Activated T-cell treated with anti-CD3 and anti-CD28 coated beads, Interleukin-2, amount 50 U/mL, for 48 hours (primary cell): ENCODE measurements at regions not wholly inside any gene's neighbourhood (a gene's known extent, or its start where the extent isn't known, plus 50 kb on each side); places are given as distances from the start of the nearest gene placed in this dataset.
"Not testable (repeated sequence)": the region's sequence is repeated elsewhere in the genome, so short reads cannot be mapped to it uniquely, and the experiment has no call there.

Source experiments
- DNase-seq, 2 experiments: peaks; one replicate each; pipeline ENCODE4 v3.0.0-alpha.2; 2020

- DNase-seq = not testable (repeated sequence)
Observed at GRCh38 chrX:107296184-107296583, 89.8 kb downstream of the DNAAF6 start.

- DNase-seq = no peak
Observed at GRCh38 chrX:107298276-107298675, 91.9 kb downstream of the DNAAF6 start.

GRCh38 chrX:107301253-107301652, 94.8 kb downstream of the DNAAF6 start:
- DNase-seq = no peak

- DNase-seq = no peak
Observed at GRCh38 chrX:107304141-107304540, 97.7 kb downstream of the DNAAF6 start.

GRCh38 chrX:107323786-107324492, 117.5 kb downstream of the DNAAF6 start:
- no peak for DNase-seq

- DNase-seq = peak; percentile 24 to 29
Observed at GRCh38 chrX:107324493-107325310, 118.3 kb downstream of the DNAAF6 start.

GRCh38 chrX:107325467-107325866, 119.1 kb downstream of the DNAAF6 start:
- no peak for DNase-seq

GRCh38 chrX:107348051-107348450, 101.4 kb upstream of the FRMPD3 start:
- DNase-seq = no peak

- no peak for DNase-seq
Observed at GRCh38 chrX:107348990-107349389, 100.5 kb upstream of the FRMPD3 start.

- no peak for DNase-seq
Observed at GRCh38 chrX:107355533-107355932, 93.9 kb upstream of the FRMPD3 start.

GRCh38 chrX:107360788-107361360, 88.6 kb upstream of the FRMPD3 start:
- DNase-seq = no peak

GRCh38 chrX:107370185-107370584, 79.3 kb upstream of the FRMPD3 start:
- not testable (repeated sequence) for DNase-seq

- no peak for DNase-seq
Observed at GRCh38 chrX:107374132-107374531, 75.3 kb upstream of the FRMPD3 start.

GRCh38 chrX:107374831-107375230, 74.6 kb upstream of the FRMPD3 start:
- no peak for DNase-seq

- DNase-seq = not testable (repeated sequence)
Observed at GRCh38 chrX:107376186-107376585, 73.3 kb upstream of the FRMPD3 start.

GRCh38 chrX:107384397-107385105, 64.9 kb upstream of the FRMPD3 start:
- no peak for DNase-seq

- no peak for DNase-seq
Observed at GRCh38 chrX:107389726-107390125, 59.7 kb upstream of the FRMPD3 start.

- DNase-seq = not testable (repeated sequence)
Observed at GRCh38 chrX:107393656-107394055, 55.8 kb upstream of the FRMPD3 start.

- no peak for DNase-seq
Observed at GRCh38 chrX:107396235-107396634, 53.2 kb upstream of the FRMPD3 start.

- no peak for DNase-seq
Observed at GRCh38 chrX:107396783-107397182, 52.7 kb upstream of the FRMPD3 start.

GRCh38 chrX:107398115-107398514, 51.3 kb upstream of the FRMPD3 start:
- no peak for DNase-seq
